ENCODE measurements at regions not wholly inside any gene's neighbourhood (a gene's known extent, or its start where the extent isn't known, plus 50 kb on each side); places are given as distances from the start of the nearest gene placed in this dataset.
"Not testable (repeated sequence)": the region's sequence is repeated elsewhere in the genome, so short reads cannot be mapped to it uniquely, and the experiment has no call there.

DNA sequence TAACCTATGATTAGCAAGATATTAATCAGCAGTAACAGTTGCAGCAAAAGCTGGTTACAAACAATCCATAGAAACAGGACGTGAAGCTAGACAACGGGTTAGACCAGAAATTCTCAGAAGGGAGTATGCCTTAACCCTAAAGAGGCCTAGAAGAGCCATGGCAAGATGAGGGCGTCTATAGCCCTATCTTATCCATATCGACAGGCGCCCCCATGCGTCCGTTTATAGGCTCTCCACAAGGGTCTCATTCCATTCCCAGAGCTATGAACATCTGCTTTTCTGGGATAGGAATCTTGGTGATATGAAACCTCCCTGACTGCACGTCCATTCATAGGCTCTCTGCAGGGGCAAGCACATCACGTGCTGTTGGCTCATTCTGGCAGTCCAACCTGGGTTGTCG, 109.2 kb upstream of the OR13F1 start:
- TF ChIP-seq, protein P1, sequence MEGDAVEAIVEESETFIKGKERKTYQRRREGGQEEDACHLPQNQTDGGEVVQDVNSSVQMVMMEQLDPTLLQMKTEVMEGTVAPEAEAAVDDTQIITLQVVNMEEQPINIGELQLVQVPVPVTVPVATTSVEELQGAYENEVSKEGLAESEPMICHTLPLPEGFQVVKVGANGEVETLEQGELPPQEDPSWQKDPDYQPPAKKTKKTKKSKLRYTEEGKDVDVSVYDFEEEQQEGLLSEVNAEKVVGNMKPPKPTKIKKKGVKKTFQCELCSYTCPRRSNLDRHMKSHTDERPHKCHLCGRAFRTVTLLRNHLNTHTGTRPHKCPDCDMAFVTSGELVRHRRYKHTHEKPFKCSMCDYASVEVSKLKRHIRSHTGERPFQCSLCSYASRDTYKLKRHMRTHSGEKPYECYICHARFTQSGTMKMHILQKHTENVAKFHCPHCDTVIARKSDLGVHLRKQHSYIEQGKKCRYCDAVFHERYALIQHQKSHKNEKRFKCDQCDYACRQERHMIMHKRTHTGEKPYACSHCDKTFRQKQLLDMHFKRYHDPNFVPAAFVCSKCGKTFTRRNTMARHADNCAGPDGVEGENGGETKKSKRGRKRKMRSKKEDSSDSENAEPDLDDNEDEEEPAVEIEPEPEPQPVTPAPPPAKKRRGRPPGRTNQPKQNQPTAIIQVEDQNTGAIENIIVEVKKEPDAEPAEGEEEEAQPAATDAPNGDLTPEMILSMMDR (IDR thresholded peaks at IDR 0.05; ENCODE audit: insufficient read depth, low read depth, low read length): not testable (repeated sequence)
- not testable (repeated sequence) for TF ChIP-seq EZH2 (IDR thresholded peaks at IDR 0.05; ENCODE audit: insufficient read depth, low read length)
